OCI-LY7 (cell line): ENCODE measurements at regions not wholly inside any gene's neighbourhood (a gene's known extent, or its start where the extent isn't known, plus 50 kb on each side); places are given as distances from the start of the nearest gene placed in this dataset.

Experiments
- CTCF ChIP-seq: fragments of 200-600 bp; sonication (generic); conservative IDR thresholded peaks from 2 replicates; pipeline ENCODE4 v1.5.1; 2014; ENCODE audit warnings: mild to moderate bottlenecking, antibody characterized with exemption, low read length, moderate library complexity, mixed read lengths
- EZH2phosphoT487 ChIP-seq: fragments of 200-600 bp; sonication (generic); IDR thresholded peaks from 2 replicates; pipeline ENCODE4 v1.6.1; 2018; ENCODE audit warnings: low read depth, borderline replicate concordance, mild to moderate bottlenecking, mixed run types, antibody characterized with exemption, low read length, moderate library complexity, mixed read lengths

GRCh38 chr10:83896219-83896618 lies 243.1 kb upstream of the GHITM start:
- TF ChIP-seq CTCF (no peak), EZH2phosphoT487 (no peak)
